ENCODE measurements at regions not wholly inside any gene's neighbourhood (a gene's known extent, or its start where the extent isn't known, plus 50 kb on each side); places are given as distances from the start of the nearest gene placed in this dataset.

DNA sequence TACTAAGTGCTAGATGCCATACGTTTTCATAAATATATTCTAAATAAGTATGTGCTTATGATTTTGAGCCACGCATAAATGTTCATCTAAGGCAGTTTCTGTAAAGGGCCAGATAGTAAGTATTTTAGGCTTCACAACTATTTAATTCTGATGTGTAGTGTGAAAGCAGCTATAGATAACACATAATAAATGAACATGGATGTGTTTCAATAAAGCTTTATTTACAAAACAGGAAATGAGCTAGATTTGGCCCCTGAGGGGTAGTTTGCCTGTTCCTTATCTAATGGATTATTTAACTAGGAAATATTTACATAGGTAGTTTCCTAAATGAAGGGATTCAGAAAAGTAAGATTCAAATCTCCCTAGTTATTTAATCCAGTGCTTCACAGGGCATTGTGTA, 557.6 kb upstream of the PKN2 start:
- Histone ChIP-seq H3K4me1 (ENCODE audit: control insufficient read depth, insufficient read depth, low read length) (no peaks in the 10 kb centered on the region), H3K36me3 (ENCODE audit: control insufficient read depth, insufficient read depth, low read length) (no peaks in the 10 kb centered on the region), H3K9ac (ENCODE audit: low read depth, low read length) (no peak overlapping the region), H3K27me3 (ENCODE audit: control insufficient read depth, insufficient read depth, low read length) (no peaks in the 10 kb centered on the region), H3K4me3 (ENCODE audit: low read depth, low read length) (no peak overlapping the region), H3K9me3 (ENCODE audit: control insufficient read depth, insufficient read depth, low read length) (no peaks in the 10 kb centered on the region)

DNA sequence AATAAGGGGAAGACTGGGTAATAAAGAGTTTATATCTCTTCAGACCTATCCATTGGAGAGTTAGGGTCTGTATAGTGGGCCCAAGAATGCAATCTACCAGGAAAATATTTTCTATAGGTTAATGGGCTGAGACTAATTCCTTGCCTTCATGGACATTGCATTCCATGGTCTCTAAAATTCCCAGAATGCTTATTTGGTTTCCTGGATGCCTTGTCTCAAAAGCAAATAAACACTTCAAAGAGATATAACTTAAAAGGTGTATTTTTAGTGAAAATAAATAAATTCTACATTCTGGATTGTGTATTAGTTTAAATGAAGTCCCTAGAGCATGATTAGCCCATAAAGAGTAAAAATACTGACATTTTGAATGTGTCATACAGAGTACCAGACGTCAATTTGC, 550.1 kb upstream of the PKN2 start:
- Histone ChIP-seq H3K4me3 (ENCODE audit: low read depth, low read length) (no peak overlapping the region), H3K9me3 (ENCODE audit: control insufficient read depth, insufficient read depth, low read length) (no peaks in the 10 kb centered on the region), H3K36me3 (ENCODE audit: control insufficient read depth, insufficient read depth, low read length) (no peaks in the 10 kb centered on the region), H3K27me3 (ENCODE audit: control insufficient read depth, insufficient read depth, low read length) (no peaks in the 10 kb centered on the region), H3K4me1 (ENCODE audit: control insufficient read depth, insufficient read depth, low read length) (peaks cover 12% of the 10 kb centered on the region), H3K9ac (ENCODE audit: low read depth, low read length) (no peak overlapping the region)

DNA sequence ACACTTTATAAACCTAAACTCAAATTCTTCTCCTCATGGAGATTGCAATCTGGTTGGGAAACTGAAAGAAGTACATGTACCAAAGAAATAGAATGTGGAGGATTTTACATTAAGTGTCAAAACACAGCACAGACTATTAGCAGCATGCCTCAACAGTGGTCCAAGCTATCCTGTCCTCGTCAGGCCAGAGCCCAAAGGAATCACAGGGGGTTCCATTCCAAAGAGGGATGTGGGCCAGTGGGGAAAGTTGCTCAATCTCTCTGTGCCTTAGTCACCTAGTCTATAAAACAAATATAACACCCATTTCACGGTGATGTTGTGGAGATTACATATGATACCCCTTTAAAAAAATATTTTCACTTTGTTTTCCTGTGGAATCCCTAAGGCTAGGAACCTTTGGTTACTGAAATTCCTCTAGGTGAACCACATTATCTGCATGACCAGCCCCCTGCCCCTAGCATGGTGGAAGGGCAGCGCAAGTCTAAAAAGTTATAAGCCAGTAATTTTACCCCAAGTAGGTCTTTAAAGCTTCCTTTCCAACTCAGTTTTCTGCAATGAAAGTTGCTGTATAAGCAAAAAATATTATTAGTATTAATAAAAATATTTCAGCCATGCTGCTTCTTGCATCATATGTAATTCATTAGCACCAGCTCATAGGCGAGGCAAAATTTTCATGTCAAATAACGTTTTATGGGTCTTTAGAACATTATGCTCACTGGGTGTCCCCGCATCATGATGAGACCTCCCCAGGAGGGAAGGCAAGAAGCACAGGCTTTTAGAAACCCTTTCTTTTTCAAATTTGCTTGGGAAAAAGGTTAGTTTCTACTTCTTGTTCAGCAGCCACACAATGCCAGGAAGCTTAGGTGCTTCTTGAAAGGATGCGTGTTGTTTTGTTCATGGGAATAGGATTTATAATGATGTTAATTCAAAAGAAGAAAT, 548.8 kb upstream of the PKN2 start:
- peaks cover 12% of the 10 kb centered on the region for H3K4me1 ChIP-seq (ENCODE audit: control insufficient read depth, insufficient read depth, low read length)

DNA sequence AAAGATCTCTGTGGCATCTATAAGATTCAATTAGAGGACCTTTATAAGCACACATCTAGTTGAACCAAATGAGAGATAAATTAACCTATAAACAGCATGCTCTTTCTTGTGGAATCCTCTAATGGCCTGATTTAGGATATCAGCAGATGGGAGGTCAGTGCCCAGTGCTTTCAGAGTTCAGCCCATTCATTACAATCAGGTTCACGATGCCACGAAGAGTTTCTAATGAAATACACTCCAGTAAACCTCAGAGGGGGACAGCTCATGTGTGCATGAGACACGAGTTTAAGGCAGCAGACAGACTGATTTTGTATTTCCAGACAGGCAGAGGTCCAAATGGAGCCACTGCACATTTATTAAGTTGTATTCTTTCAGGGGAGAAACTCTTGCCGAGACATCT, 544.4 kb upstream of the PKN2 start:
- H3K9me3 ChIP-seq (ENCODE audit: control insufficient read depth, insufficient read depth, low read length) = no peaks in the 10 kb centered on the region
- no peaks in the 10 kb centered on the region for H3K27me3 ChIP-seq (ENCODE audit: control insufficient read depth, insufficient read depth, low read length)
- peaks cover 12% of the 10 kb centered on the region for H3K4me1 ChIP-seq (ENCODE audit: control insufficient read depth, insufficient read depth, low read length)
- H3K36me3 ChIP-seq (ENCODE audit: control insufficient read depth, insufficient read depth, low read length) = no peaks in the 10 kb centered on the region
- no peak overlapping the region for H3K9ac ChIP-seq (ENCODE audit: low read depth, low read length)
- H3K4me3 ChIP-seq (ENCODE audit: low read depth, low read length) = no peak overlapping the region

More for the DNA sequence above, 548.8 kb upstream of the PKN2 start:
- H3K27me3 ChIP-seq (ENCODE audit: control insufficient read depth, insufficient read depth, low read length) = no peaks in the 10 kb centered on the region
- no peaks in the 10 kb centered on the region for H3K9me3 ChIP-seq (ENCODE audit: control insufficient read depth, insufficient read depth, low read length)
- H3K4me3 ChIP-seq (ENCODE audit: low read depth, low read length) = no peak overlapping the region
- H3K36me3 ChIP-seq (ENCODE audit: control insufficient read depth, insufficient read depth, low read length) = no peaks in the 10 kb centered on the region
- no peak overlapping the region for H3K9ac ChIP-seq (ENCODE audit: low read depth, low read length)

DNA sequence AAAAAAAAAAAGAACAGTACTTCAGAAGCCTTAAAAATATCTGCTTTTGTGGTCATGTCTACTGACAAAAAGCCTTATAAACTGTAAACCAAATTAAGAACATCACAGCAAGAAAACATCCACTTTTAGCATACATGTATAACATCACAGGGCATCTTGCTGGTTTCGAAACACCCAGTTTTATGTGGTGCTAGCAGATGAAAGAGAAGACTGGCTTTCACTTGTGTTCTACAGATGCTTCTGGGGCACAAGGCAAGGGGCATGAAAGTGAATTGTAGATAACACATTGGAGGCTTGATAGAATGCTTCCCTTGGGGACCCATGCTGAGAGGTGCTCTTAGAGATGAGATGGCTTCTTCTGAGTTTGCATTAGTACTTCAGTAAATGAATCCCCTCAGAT, 543.7 kb upstream of the PKN2 start:
- Histone ChIP-seq H3K9ac (ENCODE audit: low read depth, low read length) (no peak overlapping the region), H3K4me3 (ENCODE audit: low read depth, low read length) (no peak overlapping the region), H3K9me3 (ENCODE audit: control insufficient read depth, insufficient read depth, low read length) (no peaks in the 10 kb centered on the region), H3K36me3 (ENCODE audit: control insufficient read depth, insufficient read depth, low read length) (no peaks in the 10 kb centered on the region), H3K27me3 (ENCODE audit: control insufficient read depth, insufficient read depth, low read length) (no peaks in the 10 kb centered on the region), H3K4me1 (ENCODE audit: control insufficient read depth, insufficient read depth, low read length) (peaks cover 7% of the 10 kb centered on the region)

DNA sequence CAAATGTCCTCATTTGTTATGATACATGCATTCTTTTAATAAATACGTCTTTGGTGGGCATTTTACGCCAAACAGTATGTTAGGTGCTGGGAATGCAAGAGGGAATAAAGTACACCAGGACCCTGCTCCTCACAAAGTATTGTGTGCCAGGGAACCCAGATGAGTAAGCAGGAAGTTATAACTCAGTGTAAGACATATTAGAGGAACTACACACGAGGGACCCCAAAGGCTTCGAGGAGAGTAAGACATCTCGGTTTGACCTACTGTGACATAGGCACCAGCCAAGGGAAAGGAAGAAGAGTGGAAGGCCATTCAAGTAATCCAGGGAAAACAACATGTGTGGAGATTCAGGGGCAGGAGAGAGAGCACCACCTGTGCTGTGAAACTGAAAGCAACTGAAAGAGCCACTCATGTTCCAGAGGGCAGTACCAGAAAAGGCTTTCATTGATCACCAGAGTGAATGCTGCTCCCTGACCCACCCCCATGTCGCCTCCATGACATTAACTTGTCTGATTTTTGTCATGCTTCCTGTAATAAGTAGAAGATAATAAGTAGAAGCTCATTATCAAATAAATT, 542.5 kb upstream of the PKN2 start:
- H3K9ac ChIP-seq (ENCODE audit: low read depth, low read length) = no peak overlapping the region
- no peaks in the 10 kb centered on the region for H3K36me3 ChIP-seq (ENCODE audit: control insufficient read depth, insufficient read depth, low read length)
- no peaks in the 10 kb centered on the region for H3K9me3 ChIP-seq (ENCODE audit: control insufficient read depth, insufficient read depth, low read length)
- no peak overlapping the region for H3K4me3 ChIP-seq (ENCODE audit: low read depth, low read length)
- peaks cover 1% of the 10 kb centered on the region for H3K4me1 ChIP-seq (ENCODE audit: control insufficient read depth, insufficient read depth, low read length)
- no peaks in the 10 kb centered on the region for H3K27me3 ChIP-seq (ENCODE audit: control insufficient read depth, insufficient read depth, low read length)

DNA sequence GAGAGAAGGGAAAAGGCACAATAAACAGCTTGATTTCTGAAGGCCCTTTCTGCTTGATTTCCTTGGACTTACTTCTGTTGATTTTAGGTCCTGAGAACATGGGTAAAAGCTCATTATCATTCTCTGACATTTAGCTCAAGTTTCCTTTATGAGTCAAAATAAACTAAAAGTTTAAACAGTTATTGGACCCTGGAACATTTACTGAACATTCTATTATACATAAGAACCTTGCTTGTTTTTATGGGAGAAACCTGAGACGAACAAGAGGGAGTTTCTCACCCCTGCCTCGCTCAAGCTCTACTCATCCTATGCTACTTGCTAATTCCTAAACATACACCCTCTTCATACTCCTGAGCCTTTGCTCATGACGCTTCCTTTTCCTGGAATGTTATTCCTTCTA, 538.3 kb upstream of the PKN2 start:
- no peaks in the 10 kb centered on the region for H3K9me3 ChIP-seq (ENCODE audit: control insufficient read depth, insufficient read depth, low read length)
- no peaks in the 10 kb centered on the region for H3K27me3 ChIP-seq (ENCODE audit: control insufficient read depth, insufficient read depth, low read length)
- H3K4me1 ChIP-seq (ENCODE audit: control insufficient read depth, insufficient read depth, low read length) = no peaks in the 10 kb centered on the region
- no peaks in the 10 kb centered on the region for H3K36me3 ChIP-seq (ENCODE audit: control insufficient read depth, insufficient read depth, low read length)
- H3K4me3 ChIP-seq (ENCODE audit: low read depth, low read length) = no peak overlapping the region
- no peak overlapping the region for H3K9ac ChIP-seq (ENCODE audit: low read depth, low read length)

DNA sequence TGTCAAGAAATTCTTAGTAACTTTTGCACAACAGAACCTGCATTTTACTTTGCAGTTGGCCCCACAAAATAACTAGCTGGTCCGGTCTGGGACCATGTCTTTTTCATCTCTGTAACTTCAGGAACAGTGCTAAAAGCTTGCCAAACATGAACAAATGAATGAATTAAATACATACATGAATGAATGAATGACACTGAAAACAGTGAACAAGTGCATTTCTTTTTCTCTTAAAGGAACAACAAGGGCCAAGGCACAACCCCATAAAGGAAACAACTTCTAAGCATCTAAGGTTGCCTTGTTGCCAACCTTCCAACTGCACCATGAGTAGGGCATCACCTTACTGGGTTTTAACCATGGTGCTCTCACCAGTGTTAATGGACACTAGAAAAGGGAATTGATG, 534.4 kb upstream of the PKN2 start:
- no peak overlapping the region for H3K9ac ChIP-seq (ENCODE audit: low read depth, low read length)
- no peaks in the 10 kb centered on the region for H3K9me3 ChIP-seq (ENCODE audit: control insufficient read depth, insufficient read depth, low read length)
- no peaks in the 10 kb centered on the region for H3K36me3 ChIP-seq (ENCODE audit: control insufficient read depth, insufficient read depth, low read length)
- no peaks in the 10 kb centered on the region for H3K4me1 ChIP-seq (ENCODE audit: control insufficient read depth, insufficient read depth, low read length)
- H3K27me3 ChIP-seq (ENCODE audit: control insufficient read depth, insufficient read depth, low read length) = no peaks in the 10 kb centered on the region
- H3K4me3 ChIP-seq (ENCODE audit: low read depth, low read length) = no peak overlapping the region

DNA sequence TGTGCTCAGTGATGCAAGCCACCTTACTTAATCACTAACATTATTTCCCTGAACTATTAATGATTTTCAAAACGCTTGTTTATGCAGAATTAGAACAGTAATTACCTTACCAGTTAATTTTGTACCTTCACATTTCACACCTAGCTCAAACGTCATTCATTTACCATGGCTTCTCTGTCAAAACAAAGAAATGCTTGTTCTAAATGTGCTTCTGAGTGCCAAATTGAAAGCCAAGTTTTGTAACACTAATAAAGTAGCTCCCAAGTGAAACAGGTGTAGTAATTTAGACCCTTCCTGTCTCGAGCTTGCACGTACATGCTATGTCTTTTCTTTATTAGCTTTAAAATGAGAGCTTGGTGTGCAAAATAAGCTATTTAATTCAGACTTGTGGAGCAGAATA, 533.7 kb upstream of the PKN2 start:
- no peaks in the 10 kb centered on the region for H3K27me3 ChIP-seq (ENCODE audit: control insufficient read depth, insufficient read depth, low read length)
- no peaks in the 10 kb centered on the region for H3K4me1 ChIP-seq (ENCODE audit: control insufficient read depth, insufficient read depth, low read length)
- H3K4me3 ChIP-seq (ENCODE audit: low read depth, low read length) = no peak overlapping the region
- H3K36me3 ChIP-seq (ENCODE audit: control insufficient read depth, insufficient read depth, low read length) = no peaks in the 10 kb centered on the region
- no peaks in the 10 kb centered on the region for H3K9me3 ChIP-seq (ENCODE audit: control insufficient read depth, insufficient read depth, low read length)
- H3K9ac ChIP-seq (ENCODE audit: low read depth, low read length) = no peak overlapping the region

DNA sequence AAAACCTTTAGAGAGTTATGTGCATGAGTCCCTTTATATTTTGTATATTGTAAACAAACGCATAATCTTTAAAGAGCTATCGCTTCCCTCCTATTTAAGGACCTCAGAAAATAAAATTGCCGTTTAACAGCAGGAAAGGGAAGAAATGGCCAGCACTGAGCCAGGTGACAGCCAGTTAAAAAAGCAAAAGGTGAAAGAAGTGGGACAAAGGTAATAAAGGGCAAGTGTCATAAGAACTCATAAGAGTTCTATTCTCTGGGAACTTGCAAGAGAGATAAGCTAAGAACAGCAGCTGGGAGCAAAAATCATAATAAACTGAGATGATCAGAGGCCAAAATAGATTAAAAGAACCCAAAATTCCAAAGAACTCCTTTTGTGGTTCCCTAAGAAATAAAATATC, 520.9 kb upstream of the PKN2 start:
- Histone ChIP-seq H3K36me3 (ENCODE audit: control insufficient read depth, insufficient read depth, low read length) (no peaks in the 10 kb centered on the region), H3K9ac (ENCODE audit: low read depth, low read length) (no peak overlapping the region), H3K4me1 (ENCODE audit: control insufficient read depth, insufficient read depth, low read length) (no peaks in the 10 kb centered on the region), H3K27me3 (ENCODE audit: control insufficient read depth, insufficient read depth, low read length) (no peaks in the 10 kb centered on the region), H3K4me3 (ENCODE audit: low read depth, low read length) (no peak overlapping the region), H3K9me3 (ENCODE audit: control insufficient read depth, insufficient read depth, low read length) (no peaks in the 10 kb centered on the region)

DNA sequence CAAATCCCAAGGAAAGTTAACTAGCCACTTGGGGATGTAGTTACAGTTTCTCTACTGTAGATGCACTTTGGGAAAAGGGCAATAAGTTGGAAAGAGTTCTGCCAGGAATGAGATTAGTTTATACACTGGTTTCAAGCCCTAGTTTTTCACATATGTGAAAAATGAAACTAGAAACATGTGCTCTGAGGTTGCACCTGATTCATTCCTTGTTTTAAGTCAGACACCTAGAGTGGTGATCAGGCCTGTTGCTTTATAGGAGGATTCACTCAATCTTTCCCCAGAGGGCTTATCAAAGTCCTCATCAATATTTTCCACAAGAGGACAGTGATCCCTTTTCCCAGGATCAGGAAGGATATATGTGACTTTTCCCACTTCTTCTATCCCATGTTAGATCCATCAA, 515.9 kb upstream of the PKN2 start:
- Histone ChIP-seq H3K9ac (ENCODE audit: low read depth, low read length) (no peak overlapping the region), H3K4me1 (ENCODE audit: control insufficient read depth, insufficient read depth, low read length) (no peaks in the 10 kb centered on the region), H3K4me3 (ENCODE audit: low read depth, low read length) (no peak overlapping the region), H3K36me3 (ENCODE audit: control insufficient read depth, insufficient read depth, low read length) (no peaks in the 10 kb centered on the region), H3K9me3 (ENCODE audit: control insufficient read depth, insufficient read depth, low read length) (no peaks in the 10 kb centered on the region), H3K27me3 (ENCODE audit: control insufficient read depth, insufficient read depth, low read length) (no peaks in the 10 kb centered on the region)

DNA sequence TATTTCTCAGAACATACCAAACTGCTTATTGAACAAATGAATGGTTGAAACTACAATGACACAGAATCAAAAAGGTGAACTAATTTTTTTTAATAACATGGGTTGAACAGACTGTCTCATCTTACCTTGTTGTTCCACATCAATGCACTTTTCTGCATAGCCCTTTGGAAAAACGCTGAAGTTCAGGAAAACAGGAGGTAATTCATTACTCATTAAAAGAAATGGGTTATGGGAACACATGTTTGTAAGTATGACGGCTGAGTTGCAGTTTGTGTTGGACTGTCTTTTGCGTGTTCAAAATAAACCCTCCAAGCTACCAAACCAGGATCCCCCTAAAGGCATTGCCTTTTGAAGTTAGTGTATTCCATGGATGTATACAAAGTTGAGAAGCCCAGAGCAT, 514.9 kb upstream of the PKN2 start:
- Histone ChIP-seq H3K4me1 (ENCODE audit: control insufficient read depth, insufficient read depth, low read length) (no peaks in the 10 kb centered on the region), H3K36me3 (ENCODE audit: control insufficient read depth, insufficient read depth, low read length) (no peaks in the 10 kb centered on the region), H3K9me3 (ENCODE audit: control insufficient read depth, insufficient read depth, low read length) (no peaks in the 10 kb centered on the region), H3K27me3 (ENCODE audit: control insufficient read depth, insufficient read depth, low read length) (no peaks in the 10 kb centered on the region), H3K9ac (ENCODE audit: low read depth, low read length) (no peak overlapping the region), H3K4me3 (ENCODE audit: low read depth, low read length) (no peak overlapping the region)
